RWPE2 (cell line): ENCODE measurements at regions not wholly inside any gene's neighbourhood (a gene's known extent, or its start where the extent isn't known, plus 50 kb on each side); places are given as distances from the start of the nearest gene placed in this dataset.
A peak's percentile ranks its signal among the peaks of the same experiment; 100 is the strongest.

Experiments
- ATAC-seq: fragments of 200-7000 bp; cut with Tn5 transposase; 3 replicates; pipeline ENCODE4 v1.9.1; 2021; ENCODE audit warnings: low read depth
- DNase-seq: peaks from one replicate; pipeline ENCODE4 v3.0.0-alpha.2; 2020; ENCODE audit warnings: low spot score
- H3K27ac ChIP-seq: fragments of 450-650 bp; 2 replicates; pipeline ENCODE4 v1.5.1; 2017; ENCODE audit warnings: mild to moderate bottlenecking; ENCODE audit not compliant: poor library complexity, severe bottlenecking
- H3K27me3 ChIP-seq: fragments of 250-450 bp; sonication (Bioruptor Pico); 2 replicates; pipeline ENCODE4 v1.5.1; 2021; ENCODE audit warnings: mild to moderate bottlenecking, moderate library complexity; ENCODE audit not compliant: insufficient read depth, poor library complexity, severe bottlenecking
- H3K36me3 ChIP-seq: fragments of 250-450 bp; sonication (Bioruptor Pico); 2 replicates; pipeline ENCODE4 v1.5.1; 2020; ENCODE audit warnings: low read depth, mild to moderate bottlenecking, moderate library complexity
- H3K4me1 ChIP-seq: fragments of 250-450 bp; sonication (Bioruptor Pico); 2 replicates; pipeline ENCODE4 v1.5.1; 2021; ENCODE audit warnings: mild to moderate bottlenecking, moderate library complexity; ENCODE audit not compliant: insufficient read depth, poor library complexity, severe bottlenecking
- H3K4me3 ChIP-seq: fragments of 250-450 bp; sonication (Bioruptor Pico); 2 replicates; pipeline ENCODE4 v1.5.1; 2021; ENCODE audit warnings: mild to moderate bottlenecking, moderate library complexity; ENCODE audit not compliant: severe bottlenecking
- H3K9me3 ChIP-seq: fragments of 250-450 bp; sonication (Bioruptor Pico); 2 replicates; pipeline ENCODE4 v1.5.1; 2021; ENCODE audit warnings: mild to moderate bottlenecking, moderate library complexity; ENCODE audit not compliant: severe bottlenecking
- CTCF ChIP-seq: fragments of 450-650 bp; IDR thresholded peaks from one replicate; pipeline ENCODE4 v1.5.1; 2017; ENCODE audit warnings: mild to moderate bottlenecking, moderate library complexity; ENCODE audit not compliant: poor library complexity, severe bottlenecking

- Histone ChIP-seq H3K36me3 (no peaks in the 10 kb centered on the region), H3K27ac (no peak overlapping the region), H3K4me3 (no peak overlapping the region), H3K9me3 (no peaks in the 10 kb centered on the region), H3K27me3 (peaks cover 70% of the 10 kb centered on the region), H3K4me1 (peaks cover 3% of the 10 kb centered on the region)
- no peak for TF ChIP-seq CTCF
- DNase-seq (no peak), ATAC-seq (no peak)
Measured at GRCh38 chr20:60693496-60694133, 558.4 kb upstream of the CDH4 start.

DNA sequence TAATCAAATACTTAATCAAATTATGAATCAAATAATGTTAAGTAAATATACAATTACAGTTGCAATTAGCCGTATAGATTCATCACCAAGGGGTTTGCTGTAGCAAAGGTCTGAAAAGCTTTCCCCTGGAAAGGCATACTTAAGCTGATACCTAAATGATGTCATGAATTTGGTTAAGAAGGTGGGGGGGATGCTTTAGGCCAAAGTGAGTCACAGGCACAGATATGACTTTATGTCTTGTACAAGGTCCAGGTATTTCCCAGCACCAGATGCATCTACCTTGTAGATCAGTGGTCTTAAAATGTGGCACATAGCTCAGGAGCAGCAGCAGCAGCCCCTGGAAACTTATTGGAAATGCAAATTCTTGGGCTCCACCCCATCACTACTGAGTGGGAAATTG is 557.3 kb upstream of the CDH4 start:
- ATAC-seq (peak; percentile 68), DNase-seq (no peak)
- Histone ChIP-seq H3K4me3 (no peak overlapping the region), H3K27ac (no peak overlapping the region), H3K27me3 (peaks cover 70% of the 10 kb centered on the region), H3K4me1 (peaks cover 3% of the 10 kb centered on the region), H3K36me3 (no peaks in the 10 kb centered on the region), H3K9me3 (no peaks in the 10 kb centered on the region)
- no peak for TF ChIP-seq CTCF

DNA sequence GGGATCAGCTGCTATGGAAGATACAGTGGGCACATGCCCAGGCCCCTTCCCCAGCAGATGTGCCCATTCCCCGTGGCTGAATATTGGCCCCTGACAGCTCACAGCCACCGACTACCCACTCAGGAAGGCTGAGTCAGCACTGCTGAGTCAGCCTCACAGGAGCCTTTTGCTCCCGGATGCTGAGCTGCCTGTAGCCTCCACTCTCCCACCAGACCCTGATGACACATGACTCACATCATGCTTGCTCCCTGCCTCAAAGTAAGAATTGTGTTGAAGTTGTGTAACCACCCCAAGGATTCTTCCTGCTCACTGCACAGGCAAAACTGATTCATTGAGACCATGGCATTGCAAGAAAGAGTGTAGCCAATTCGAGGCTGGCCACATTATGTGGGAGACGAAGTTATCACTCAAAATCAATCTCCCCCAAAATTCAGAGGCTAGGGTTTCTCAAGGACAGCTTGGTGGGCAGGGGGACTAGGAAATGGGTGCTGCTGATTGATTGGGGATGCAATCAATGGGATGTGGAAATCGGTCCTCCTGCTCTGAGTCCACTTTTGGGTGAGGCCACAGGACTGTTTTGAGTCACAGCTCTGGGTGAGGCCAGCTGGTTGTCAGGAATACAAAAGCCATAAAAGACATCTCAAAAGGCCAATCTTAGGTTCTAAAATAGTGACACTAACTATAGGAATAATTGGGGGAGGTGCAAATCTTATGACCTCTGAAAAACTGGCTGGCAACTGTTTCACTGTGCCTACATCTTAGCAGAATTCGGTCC is 556.6 kb upstream of the CDH4 start:
- ATAC-seq: peak; percentile 93
- no peak for DNase-seq
- Histone ChIP-seq H3K27ac (no peak overlapping the region), H3K27me3 (peaks cover 70% of the 10 kb centered on the region), H3K4me3 (no peak overlapping the region), H3K9me3 (no peaks in the 10 kb centered on the region), H3K36me3 (no peaks in the 10 kb centered on the region), H3K4me1 (peaks cover 3% of the 10 kb centered on the region)
- no peak for TF ChIP-seq CTCF

GRCh38 chr20:60697252-60697651 is 554.8 kb upstream of the CDH4 start:
- H3K9me3 ChIP-seq: no peaks in the 10 kb centered on the region
- peaks cover 70% of the 10 kb centered on the region for H3K27me3 ChIP-seq
- peaks cover 3% of the 10 kb centered on the region for H3K4me1 ChIP-seq
- no peak for ATAC-seq
- H3K4me3 ChIP-seq: no peak overlapping the region
- H3K27ac ChIP-seq: no peak overlapping the region
- no peaks in the 10 kb centered on the region for H3K36me3 ChIP-seq
- no peak for TF ChIP-seq CTCF
- no peak for DNase-seq

GRCh38 chr20:60700728-60701127 is 551.3 kb upstream of the CDH4 start:
- 0 out of 3 replicates have a peak, but pooled peaks have one; percentile 19 for ATAC-seq

More at GRCh38 chr20:60700728-60701127, 551.3 kb upstream of the CDH4 start:
- Histone ChIP-seq H3K4me3 (no peak overlapping the region), H3K27me3 (peaks cover 75% of the 10 kb centered on the region), H3K4me1 (no peaks in the 10 kb centered on the region), H3K9me3 (no peaks in the 10 kb centered on the region), H3K36me3 (no peaks in the 10 kb centered on the region), H3K27ac (no peak overlapping the region)
- DNase-seq: no peak
- no peak for TF ChIP-seq CTCF
